Ovary (tissue), 3 donors: ENCODE measurements at regions not wholly inside any gene's neighbourhood (a gene's known extent, or its start where the extent isn't known, plus 50 kb on each side); places are given as distances from the start of the nearest gene placed in this dataset.

Experiments
- CTCF ChIP-seq, 3 donors: fragments of 450-650 bp in 2 of 3; fragments of 200-600 bp in 1 of 3; IDR thresholded peaks; one replicate each; pipeline versions ENCODE4 v1.5.1 to v1.8.0; 2016 to 2022; ENCODE audit warnings: antibody characterized with exemption in 3 of 3, mild to moderate bottlenecking in 1 of 3
- EP300 ChIP-seq: sonication (generic); formaldehyde crosslinking; IDR thresholded peaks from one replicate; pipeline ENCODE4 v1.6.1; 2017; ENCODE audit warnings: antibody characterized with exemption
- donor health status: DM: no; HTN: no; CAD: no.

GRCh38 chr5:52443187-52443586 is 344.5 kb upstream of the ITGA1 start:
- no peak for TF ChIP-seq CTCF (IDR thresholded peaks at IDR 0.05)
- no peak for TF ChIP-seq EP300
